Esophagus muscularis mucosa (tissue), 3 donors: ENCODE measurements at regions not wholly inside any gene's neighbourhood (a gene's known extent, or its start where the extent isn't known, plus 50 kb on each side); places are given as distances from the start of the nearest gene placed in this dataset.

Source experiments
- POLR2AphosphoS5 ChIP-seq, 2 donors: sonication (generic); formaldehyde crosslinking; IDR thresholded peaks; one replicate each; pipeline ENCODE4 v1.6.1; 2017; ENCODE audit warnings: antibody characterized with exemption in 2 of 2
- TF ChIP-seq, protein P1 (sequence below), 3 experiments: fragments of 200-600 bp in 2 of 3; fragments of 450-650 bp in 1 of 3; sonication (generic) in 2 of 3; IDR thresholded peaks; one replicate each; pipeline ENCODE4 v1.5.1; 2017 to 2019; ENCODE audit warnings: antibody characterized with exemption in 3 of 3, mild to moderate bottlenecking in 2 of 3, moderate library complexity in 1 of 3

GRCh38 chr12:30839643-30840220, 85.0 kb upstream of the CAPRIN2 start:
- TF ChIP-seq, protein P1, sequence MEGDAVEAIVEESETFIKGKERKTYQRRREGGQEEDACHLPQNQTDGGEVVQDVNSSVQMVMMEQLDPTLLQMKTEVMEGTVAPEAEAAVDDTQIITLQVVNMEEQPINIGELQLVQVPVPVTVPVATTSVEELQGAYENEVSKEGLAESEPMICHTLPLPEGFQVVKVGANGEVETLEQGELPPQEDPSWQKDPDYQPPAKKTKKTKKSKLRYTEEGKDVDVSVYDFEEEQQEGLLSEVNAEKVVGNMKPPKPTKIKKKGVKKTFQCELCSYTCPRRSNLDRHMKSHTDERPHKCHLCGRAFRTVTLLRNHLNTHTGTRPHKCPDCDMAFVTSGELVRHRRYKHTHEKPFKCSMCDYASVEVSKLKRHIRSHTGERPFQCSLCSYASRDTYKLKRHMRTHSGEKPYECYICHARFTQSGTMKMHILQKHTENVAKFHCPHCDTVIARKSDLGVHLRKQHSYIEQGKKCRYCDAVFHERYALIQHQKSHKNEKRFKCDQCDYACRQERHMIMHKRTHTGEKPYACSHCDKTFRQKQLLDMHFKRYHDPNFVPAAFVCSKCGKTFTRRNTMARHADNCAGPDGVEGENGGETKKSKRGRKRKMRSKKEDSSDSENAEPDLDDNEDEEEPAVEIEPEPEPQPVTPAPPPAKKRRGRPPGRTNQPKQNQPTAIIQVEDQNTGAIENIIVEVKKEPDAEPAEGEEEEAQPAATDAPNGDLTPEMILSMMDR (IDR thresholded peaks at IDR 0.05) = no peak
- TF ChIP-seq POLR2AphosphoS5 (IDR thresholded peaks at IDR 0.05) = no peak
